ENCODE measurements at regions not wholly inside any gene's neighbourhood (a gene's known extent, or its start where the extent isn't known, plus 50 kb on each side); places are given as distances from the start of the nearest gene placed in this dataset.

DNA sequence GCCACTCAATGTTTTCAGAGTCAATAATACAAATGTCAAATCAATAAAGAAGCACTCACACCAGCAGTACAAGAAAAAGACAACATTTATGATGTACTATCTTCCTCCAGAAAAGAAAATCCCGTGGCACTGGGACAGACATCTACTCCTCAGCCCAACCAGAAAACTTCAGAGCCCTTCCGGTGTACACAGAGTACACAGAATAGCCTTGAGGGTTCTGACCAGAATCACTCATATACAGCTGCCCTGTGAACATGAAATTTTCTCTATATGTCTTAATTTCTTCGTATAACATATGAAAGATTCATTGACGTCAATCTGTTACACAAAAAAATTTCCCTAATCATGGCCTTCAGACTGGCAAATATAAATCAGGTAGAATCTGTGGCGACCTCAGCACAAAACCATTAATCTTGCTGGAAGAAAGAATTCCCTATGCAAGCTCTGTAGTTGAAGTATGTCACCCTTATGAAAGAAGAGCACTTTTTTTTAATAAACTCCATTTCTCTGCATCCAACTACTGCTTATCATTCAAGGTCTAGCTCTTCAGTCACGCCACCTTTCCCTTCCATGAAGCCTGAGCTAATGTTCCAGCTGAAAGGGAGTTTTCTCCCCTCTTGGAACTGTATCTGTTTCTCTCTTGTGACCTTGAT is 53.8 kb upstream of the PLAAT1 start:
- TF ChIP-seq, protein P1, sequence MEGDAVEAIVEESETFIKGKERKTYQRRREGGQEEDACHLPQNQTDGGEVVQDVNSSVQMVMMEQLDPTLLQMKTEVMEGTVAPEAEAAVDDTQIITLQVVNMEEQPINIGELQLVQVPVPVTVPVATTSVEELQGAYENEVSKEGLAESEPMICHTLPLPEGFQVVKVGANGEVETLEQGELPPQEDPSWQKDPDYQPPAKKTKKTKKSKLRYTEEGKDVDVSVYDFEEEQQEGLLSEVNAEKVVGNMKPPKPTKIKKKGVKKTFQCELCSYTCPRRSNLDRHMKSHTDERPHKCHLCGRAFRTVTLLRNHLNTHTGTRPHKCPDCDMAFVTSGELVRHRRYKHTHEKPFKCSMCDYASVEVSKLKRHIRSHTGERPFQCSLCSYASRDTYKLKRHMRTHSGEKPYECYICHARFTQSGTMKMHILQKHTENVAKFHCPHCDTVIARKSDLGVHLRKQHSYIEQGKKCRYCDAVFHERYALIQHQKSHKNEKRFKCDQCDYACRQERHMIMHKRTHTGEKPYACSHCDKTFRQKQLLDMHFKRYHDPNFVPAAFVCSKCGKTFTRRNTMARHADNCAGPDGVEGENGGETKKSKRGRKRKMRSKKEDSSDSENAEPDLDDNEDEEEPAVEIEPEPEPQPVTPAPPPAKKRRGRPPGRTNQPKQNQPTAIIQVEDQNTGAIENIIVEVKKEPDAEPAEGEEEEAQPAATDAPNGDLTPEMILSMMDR (conservative IDR thresholded peaks at IDR 0.05; ENCODE audit: low read length): no peak
- TF ChIP-seq EZH2phosphoT487 (IDR thresholded peaks at IDR 0.05; ENCODE audit: borderline replicate concordance, low read depth, low read length): no peak

Data from OCI-LY7 (cell line).